GOT3 (cell line): ENCODE measurements at regions not wholly inside any gene's neighbourhood (a gene's known extent, or its start where the extent isn't known, plus 50 kb on each side); places are given as distances from the start of the nearest gene placed in this dataset.
"Not testable (repeated sequence)": the region's sequence is repeated elsewhere in the genome, so short reads cannot be mapped to it uniquely, and the experiment has no call there.

Source experiments
- DNase-seq: peaks from one replicate; lab custom pipeline; 2025; ENCODE audit warnings: mixed read lengths; lab: John Stamatoyannopoulos, UW

DNA sequence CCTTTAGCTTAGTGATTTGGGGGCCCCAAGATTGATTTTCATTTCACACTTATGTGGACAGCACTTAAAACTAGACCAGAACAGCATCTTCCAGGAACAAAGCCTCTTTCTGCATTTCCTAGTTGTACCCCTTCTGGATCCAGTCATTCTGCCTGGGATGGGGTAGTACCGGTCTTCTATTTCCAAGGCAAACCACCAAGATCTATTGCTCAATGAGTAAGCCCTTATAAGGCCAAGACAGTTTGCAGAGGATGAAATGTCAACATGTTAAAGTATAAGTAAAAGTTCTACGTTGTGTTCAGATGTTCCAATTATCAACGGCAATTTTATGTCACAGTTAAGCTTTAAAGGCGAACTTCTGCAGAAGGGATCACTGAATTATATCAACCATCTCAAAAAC is 106.9 kb upstream of the ZNF746 start:
- DNase-seq, result no peak

GRCh38 chr7:149600669-149601330 is 103.2 kb upstream of the ZNF746 start:
- DNase-seq, result not testable (repeated sequence)

GRCh38 chr7:149599636-149600206 is 102.1 kb upstream of the ZNF746 start:
- no peak for DNase-seq

DNA sequence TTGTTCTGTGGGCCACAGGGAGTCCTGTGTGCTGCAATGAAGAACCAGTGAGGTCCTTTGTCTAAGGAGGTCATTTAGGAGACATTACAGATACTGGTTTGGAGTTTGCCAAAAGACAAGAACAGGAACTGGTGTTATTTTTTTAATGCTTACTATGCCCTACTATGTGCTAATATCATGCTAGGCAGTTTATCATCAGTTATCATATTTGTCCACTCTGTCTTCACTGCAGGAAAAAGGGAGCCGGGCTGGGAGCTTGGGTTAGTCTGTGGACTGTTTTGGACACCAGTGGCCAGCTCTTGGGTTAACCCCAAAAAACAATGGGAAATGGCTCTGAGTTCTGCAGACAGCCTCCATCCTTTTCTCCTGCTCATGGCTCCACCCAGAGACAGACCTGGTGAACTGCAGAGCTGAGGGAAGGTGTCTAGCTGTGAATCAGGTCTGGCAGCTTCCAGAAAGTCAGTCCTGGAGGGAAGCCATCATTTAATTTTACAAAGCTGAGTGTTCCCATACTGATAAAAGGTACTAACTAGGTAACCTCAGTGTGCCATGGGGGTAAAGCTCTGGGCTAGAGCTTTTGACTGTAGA is 101.2 kb upstream of the ZNF746 start:
- DNase-seq, result no peak

GRCh38 chr7:149597789-149598188 is 100.2 kb upstream of the ZNF746 start:
- DNase-seq, result not testable (repeated sequence)

GRCh38 chr7:149595541-149595940 is 97.9 kb upstream of the ZNF746 start:
- no peak for DNase-seq

GRCh38 chr7:149595078-149595477 is 97.5 kb upstream of the ZNF746 start:
- no peak for DNase-seq

DNA sequence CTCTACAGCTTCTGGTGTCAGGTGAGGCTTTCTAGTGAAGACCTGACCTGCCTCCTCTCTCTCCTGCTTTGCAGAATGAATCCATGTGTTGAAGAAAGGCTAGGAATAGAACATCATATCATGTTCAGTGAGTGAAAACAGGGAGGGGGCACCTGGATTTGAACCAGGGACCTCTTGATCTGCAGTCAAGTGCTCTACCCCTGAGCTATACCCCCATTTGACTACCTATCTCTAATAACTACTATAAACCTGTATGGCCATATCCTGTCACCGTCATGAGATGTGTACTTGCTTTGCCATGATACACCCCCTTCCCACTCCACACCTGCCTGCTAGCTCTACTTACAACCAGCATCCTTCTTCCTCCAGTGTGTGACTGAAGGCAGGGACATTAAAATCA is 91.3 kb upstream of the ZNF746 start:
- DNase-seq, result no peak

- DNase-seq, result no peak
These were observed 89.3 kb upstream of the ZNF746 start for GRCh38 chr7:149586646-149587645.

DNA sequence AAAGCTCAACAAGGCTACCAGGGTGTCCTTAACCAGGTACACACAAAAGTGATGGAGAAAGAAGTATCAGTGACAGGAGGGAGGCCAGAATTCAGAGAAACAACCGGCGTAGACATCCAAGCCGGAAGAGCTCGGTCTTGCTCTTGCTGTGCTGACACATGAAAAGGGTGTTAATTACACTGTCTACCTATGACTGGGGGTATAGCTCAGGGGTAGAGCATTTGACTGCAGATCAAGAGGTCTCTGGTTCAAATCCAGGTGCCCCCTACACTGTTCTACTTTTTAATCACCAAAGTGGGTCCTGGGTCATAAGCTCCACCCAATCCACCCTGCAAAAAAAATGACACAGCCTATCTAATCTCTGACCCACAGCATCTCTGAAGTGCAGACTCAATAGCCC is 86.9 kb upstream of the ZNF746 start:
- DNase-seq, result no peak

- no peak for DNase-seq
These were observed 86.4 kb upstream of the ZNF746 start for GRCh38 chr7:149584009-149584408.

DNA sequence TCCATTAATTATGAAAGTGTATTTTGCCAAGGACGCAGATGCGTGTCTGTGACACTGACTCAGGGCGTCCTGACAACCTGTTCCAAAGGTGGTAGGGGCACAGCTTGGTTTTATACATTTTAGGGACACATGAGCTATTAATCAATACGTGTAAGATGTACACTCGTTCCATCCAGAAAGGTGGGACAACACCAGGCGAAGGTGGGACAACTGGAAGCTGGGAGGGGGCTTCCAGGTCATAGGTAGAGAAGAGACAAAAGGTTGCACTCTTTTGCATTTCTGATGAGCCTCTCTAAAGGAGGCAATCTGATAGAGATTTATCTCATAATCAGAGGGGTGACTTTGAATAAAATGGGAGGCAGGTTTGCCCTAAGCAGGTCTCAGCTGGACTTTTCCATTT is 82.7 kb upstream of the ZNF746 start:
- no peak for DNase-seq

GRCh38 chr7:149579365-149579764 is 81.8 kb upstream of the ZNF746 start:
- not testable (repeated sequence) for DNase-seq

DNA sequence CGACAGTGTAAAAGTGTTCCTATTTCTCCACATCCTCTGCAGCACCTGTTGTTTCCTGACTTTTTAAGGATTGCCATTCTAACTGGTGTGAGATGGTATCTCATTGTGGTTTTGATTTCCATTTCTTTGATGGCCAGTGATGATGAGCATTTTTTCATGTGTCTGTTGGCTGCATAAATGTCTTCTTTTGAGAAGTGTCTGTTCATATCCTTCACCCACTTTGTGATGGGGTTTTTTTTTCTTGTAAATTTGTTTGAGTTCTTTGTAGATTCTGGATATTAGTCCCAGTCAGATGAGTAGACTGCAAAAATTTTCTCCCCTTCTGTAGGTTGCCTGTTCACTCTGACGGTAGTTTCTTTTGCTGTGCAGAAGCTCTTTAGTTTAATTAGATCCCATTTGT is 76.8 kb upstream of the ZNF746 start:
- DNase-seq, result not testable (repeated sequence)

DNA sequence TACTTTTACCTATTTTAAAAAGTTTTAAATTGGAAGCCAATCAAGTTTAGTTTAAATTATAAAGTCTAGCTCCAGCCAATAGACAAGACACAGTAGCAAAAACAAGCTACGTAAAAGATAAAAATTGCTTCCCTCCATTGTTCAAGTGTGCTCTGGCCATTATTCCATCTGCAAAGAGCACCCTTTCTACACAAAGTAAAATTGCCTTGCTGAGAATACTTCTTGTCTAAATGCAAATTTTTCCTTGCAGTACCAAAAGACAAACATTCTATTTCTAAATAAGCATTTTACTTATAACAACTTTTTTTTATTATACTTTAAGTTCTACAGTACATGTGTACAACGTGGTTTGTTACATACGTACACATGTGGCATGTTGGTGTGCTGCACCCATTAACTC is 75.9 kb upstream of the ZNF746 start:
- no peak for DNase-seq

DNA sequence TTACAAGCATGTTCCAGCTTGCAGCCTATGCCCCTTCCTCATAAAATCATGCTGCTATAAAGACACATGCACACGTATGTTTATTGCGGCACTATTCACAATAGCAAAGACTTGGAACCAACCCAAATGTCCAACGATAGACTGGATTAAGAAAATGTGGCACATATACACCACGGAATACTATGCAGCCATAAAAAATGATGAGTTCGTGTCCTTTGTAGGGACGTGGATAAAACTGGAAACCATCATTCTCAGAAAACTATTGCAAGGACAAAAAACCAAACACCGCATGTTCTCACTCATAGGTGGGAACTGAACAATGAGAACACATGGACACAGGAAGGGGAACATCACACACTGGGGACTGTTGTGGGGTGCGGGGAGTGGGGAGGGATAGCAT is 75.3 kb upstream of the ZNF746 start:
- not testable (repeated sequence) for DNase-seq

- no peak for DNase-seq
These were observed 73.2 kb upstream of the ZNF746 start for GRCh38 chr7:149570784-149571183.

GRCh38 chr7:149569726-149570422 is 72.3 kb upstream of the ZNF746 start:
- DNase-seq, result no peak

DNA sequence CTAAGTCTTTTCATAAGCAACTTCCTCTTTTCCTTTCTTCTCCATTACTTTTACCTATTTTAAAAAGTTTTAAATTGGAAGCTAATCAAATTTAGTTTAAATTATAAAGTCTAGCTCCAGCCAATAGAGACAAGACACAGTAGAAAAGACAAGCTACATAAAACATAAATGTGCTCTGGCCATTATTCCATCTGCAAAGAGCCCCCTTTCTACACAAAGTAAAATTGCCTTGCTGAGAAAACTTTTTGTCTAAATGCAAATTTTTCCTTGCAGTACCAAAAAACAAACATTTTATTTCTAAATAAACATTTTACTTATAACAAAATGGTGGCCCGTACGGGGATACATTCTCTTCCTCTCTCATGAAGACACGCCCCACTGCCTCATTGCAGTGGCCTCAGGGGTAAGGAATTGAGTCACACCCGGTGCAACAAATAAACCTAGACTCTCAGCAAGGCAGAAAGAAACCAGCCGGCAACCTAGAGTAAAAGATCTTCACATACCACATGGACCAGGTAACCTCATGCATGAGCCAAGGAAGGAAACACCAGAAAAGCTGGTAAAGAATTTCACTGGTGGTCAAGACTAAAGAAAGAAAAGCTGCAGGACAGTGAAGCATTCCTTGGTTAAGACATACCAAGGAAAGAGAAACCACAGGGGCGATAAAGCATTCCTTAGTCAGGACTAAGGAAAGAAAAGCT is 71.6 kb upstream of the ZNF746 start:
- DNase-seq, result no peak

GRCh38 chr7:149568218-149568617 is 70.6 kb upstream of the ZNF746 start:
- DNase-seq, result no peak

- DNase-seq, result no peak
These were observed 68.5 kb upstream of the ZNF746 start for GRCh38 chr7:149566103-149566502.
